HG03378 (cell line): ENCODE measurements at regions not wholly inside any gene's neighbourhood (a gene's known extent, or its start where the extent isn't known, plus 50 kb on each side); places are given as distances from the start of the nearest gene placed in this dataset.

Experiments used
- ATAC-seq: cut with Tn5 transposase; IDR thresholded peaks from one replicate; pipeline ENCODE4 v1.9.1; 2021; ENCODE audit warnings: mild to moderate bottlenecking, moderate library complexity; ENCODE audit not compliant: unreplicated experiment

GRCh38 chr2:173760553-173760952, 204.6 kb downstream of the SP3 start:
- no peak for ATAC-seq

DNA sequence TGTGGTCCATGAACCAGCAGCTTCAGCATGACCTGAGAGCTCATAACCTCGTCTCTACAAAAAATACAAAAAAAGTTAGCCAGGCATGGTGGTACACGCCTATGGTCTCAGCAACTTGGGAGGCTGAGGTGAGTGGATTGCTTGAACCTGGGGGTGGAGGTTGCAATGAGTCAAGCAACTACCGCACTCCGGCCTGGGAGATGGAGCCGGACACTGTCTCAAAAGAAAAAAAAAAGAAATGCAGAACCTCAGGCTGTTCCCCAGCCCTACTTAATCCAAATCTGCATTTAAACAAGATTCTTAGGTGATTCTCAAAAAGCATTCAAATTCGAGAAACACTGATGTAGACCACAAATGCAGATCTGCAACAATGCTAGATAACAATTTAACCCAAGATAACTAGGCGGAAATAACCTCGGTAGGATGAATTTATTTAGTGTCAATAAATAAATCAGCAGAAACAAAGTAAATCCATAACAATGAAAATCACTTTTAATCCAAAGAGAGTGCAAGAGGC, 203.5 kb downstream of the SP3 start:
- no peak for ATAC-seq

GRCh38 chr2:173762221-173762620, 203.0 kb downstream of the SP3 start:
- ATAC-seq, result no peak

DNA sequence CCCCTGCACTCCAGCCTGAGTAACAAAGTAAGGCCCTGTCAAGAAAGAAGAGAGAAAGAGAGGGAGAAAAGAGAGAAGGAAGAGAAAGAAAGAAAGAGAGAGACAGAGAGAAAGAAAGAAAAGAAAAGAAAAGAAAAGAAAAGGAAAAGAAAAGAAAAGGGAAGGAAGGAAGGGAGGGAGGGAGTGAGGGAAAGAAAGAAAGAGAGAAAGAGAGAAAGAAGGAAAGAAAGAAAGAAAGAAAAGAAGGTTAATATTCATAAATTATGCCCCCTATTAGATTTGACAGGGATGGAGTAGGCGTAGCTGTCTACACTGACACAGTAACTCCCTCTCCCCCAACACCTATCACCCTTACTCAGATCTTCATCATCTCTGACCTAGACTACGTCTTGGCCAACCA, 202.3 kb downstream of the SP3 start:
- ATAC-seq, result no peak

GRCh38 chr2:173763641-173764040, 201.5 kb downstream of the SP3 start:
- no peak for ATAC-seq

GRCh38 chr2:173764094-173764493, 201.1 kb downstream of the SP3 start:
- ATAC-seq, result no peak

DNA sequence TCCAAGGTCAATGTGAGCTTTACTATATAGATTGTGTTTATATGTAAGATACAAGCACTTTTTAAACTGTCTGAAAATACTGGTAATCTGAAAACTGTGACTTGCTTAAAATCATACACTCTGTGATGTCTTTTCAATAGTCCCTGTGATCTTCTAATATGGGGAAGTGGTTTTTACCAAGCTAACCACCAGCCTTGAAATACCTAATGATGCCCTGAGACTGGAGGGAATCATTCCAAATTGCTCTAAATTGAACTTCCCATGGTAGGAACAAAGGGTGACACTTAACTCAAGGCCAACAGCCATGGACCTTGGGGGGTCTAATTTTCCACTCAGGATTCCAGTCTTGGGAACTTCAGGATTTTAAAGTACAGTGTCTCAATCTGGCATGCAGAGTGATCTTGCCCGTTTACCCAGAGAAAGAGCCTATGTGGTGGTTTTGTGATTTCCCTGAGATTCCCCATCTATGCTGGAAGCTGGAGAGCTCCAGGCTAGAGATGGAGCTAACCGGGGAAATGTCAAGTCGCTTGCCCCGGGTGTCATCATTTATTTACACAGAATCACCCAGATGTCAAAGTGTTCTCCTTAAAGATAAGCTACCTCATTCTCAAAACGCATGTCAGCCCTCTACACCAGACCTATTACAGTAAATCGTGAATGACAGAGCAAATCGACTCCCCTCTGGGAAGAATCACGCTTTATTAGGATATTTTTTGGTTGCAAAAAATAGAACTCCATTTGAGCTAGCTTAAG, 198.5 kb downstream of the SP3 start:
- ATAC-seq, result no peak

DNA sequence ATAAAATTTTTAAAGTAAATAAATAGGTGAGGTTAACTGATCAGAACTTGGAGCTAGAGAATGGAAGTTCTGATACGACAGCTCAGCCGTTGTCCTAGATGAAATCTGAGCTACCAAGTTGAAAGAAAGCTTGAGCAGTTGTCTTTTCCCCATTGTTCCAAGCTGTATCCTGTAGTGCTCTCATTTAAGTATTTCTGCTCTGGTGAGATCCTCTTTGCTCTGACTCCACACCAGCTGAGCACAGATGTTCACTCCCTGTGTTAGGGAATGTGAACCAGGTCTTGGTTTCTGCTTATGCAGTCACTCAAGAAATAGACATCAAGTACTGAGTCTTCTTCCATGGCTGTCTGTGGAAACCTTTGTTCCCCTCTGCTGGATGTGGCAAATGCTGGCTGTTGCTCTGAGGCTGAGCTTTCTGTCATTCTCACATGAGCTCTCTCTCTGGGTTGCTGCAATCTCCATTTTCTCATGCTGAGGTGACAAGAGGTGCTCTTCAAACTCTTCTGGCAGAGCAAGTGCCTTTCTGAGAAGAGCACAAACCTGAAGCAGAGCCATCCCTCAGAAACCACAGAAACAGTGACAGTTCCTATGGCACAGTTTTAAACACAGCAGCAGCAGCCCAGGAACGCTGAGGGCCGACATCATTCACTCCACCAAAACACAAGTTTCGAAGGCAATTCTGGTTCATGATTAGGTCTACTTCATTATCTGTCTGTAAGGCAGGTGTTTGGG, 194.1 kb downstream of the SP3 start:
- ATAC-seq, result no peak

GRCh38 chr2:173772205-173772604, 193.0 kb downstream of the SP3 start:
- ATAC-seq, result no peak

DNA sequence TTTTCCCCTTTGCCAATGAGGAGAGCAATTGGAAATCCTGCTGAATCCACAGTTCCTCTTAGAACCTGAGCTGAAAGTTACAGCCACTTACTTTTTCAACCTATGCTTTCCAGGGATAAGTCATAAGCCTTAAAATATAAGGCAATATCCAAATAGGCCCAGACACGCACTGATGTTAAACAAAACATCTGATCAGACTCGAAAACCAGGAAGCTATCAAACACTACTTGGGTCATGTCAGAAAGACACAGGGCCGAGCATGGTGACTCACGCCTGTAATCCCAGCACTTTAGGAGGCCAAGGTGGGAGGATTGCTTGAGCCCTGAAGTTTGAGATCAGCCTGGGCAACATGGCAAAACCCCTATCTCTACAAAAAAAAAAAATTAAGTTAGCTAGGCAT, 192.1 kb downstream of the SP3 start:
- ATAC-seq, result no peak

GRCh38 chr2:173775440-173775839, 189.7 kb downstream of the SP3 start:
- no peak for ATAC-seq

- no peak for ATAC-seq
Observed at GRCh38 chr2:173782681-173783080, 182.5 kb downstream of the SP3 start.

DNA sequence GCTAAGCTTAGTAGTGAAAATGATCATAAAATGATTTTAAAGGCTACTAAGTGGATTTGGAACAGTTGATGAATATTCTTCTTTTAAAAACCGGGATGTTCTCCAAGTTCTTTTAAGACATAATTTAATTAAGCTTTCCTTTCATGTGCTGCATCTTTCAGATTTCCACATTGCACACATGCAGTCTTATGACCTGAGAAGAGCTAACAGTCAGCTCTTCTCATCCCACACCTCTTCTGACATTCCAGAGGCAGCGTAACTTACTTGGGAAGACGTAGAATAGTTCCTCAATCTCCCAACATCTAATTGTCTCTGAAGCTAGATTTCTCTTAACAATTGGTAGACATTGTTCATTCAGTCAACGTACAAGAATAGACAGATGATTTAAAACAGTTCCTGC, 181.8 kb downstream of the SP3 start:
- no peak for ATAC-seq

GRCh38 chr2:173785813-173786212, 179.4 kb downstream of the SP3 start:
- no peak for ATAC-seq

GRCh38 chr2:173791502-173791901, 173.7 kb downstream of the SP3 start:
- no peak for ATAC-seq

DNA sequence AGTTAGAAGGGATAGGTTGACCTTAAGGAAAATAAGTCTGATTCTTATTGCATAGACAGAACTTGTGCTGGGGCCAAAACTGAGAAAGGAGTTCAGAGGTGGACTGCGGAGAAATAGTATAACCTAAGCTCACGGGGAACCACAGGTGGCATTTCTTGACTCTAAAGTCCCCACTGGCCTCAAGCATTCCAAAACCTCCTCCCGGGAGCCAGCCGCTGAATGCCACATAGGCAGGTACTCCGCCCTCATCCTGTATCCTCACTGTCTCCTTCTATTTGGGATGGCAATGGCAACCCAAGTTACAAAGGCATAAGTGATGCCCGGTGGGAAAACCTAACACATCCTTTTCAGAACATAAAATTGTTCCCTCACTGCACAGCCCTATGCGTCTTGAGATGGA, 173.0 kb downstream of the SP3 start:
- ATAC-seq, result no peak

- no peak for ATAC-seq
Observed at GRCh38 chr2:173792741-173793140, 172.4 kb downstream of the SP3 start.

DNA sequence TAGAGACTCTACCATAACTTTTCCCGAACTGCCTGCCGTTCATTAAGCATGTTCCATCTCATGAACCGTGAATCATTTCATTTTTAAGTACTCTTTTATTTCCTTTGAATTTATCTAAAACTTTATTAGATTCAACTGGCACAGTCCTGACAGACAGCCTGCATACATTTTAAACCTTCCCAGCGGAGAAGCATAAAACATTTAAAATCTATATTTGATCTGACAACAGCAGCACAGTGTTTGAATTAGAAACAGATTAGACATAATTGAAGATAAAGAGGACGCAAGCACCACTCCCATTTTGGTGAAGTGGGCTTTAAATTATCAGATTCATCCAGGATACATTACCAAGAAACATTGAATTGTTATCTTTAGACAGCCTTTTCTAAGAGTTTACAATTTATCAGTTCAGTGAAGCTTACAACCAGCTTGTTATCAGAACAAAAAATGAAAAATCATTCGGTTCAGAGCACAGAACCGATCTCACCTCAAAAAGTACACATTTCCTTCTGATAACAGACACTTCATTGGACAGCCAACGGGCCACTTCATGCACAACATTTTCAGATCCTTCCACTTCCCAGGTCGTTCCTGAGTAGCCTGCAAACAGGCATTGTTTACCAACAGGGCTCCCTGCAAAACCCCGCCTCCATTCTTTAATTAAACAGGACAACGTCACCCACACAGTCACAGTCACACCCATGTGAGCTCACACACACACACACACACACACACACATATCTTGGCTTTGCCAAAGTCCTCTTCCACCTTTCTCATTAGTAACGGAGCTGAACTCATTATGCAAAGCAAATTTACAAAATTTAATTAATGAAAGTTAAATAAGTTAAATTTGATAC, 171.2 kb downstream of the SP3 start:
- no peak for ATAC-seq

DNA sequence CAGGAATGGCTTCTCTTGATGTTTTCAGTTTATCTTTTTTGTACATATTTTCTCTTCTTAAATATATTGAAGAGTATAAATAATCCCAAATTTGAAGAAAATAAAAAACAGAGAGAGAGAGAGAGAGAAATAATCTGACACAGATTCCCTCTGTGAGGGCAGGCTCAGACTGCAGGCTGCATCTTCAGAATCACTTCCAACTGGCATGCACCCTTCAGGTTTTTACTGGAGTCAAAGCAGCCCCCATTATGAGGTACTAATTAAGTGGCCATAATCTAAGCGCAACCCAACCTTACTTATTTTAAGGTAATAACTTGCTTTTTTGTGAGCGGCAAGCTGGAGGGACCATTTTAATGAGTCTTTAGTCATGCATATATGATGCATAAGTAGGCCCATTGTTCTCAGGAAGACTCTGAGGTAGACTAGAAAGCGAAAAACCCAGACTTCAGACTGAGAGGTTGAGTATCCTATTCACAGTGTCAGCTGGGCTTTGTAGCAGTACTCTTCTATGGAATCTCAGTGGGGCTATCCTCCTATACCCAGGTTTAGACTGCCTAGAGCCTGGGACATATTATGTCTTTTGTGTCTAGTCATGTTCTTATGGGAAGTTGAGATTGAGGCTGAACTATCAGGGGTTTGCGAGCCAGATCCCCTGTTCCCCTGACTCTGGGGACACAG, 167.4 kb downstream of the SP3 start:
- no peak for ATAC-seq

DNA sequence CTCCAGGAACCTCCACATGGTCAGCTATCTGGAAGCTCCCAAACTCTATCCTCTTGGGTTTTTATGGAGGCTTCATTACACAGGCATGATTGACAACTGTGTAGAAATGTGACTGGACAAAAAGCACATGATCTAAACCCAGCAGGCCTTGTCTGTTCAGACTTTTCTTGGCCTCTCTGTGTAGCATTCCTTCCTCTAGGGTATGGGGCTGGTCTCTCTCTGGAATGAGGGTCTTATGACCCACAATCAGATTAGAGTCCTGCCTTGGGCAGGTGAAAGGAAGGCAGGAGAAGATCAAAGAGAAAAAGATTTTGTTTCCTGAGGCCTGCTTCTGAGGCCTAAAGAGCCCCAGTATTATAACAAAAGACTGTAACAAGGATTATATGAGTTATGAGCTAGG, 162.7 kb downstream of the SP3 start:
- ATAC-seq, result no peak

DNA sequence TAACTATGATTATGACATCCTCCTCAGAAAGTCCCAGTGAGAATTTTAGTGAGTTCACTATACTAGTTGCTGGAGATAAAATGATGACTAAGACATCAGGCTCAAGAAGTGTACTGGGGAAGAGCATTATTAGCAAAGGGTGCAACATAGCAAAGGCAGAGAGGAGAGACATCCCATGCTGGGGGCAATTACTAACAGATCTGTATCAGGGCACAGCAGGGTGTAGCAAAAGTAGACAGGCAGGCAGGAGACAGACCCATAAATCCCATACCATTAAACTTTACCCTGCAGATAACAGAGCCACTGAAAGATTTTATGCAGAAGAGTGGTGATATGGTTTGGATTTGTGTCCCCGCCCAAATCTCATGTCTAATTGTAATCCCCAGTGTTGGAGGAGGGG, 161.7 kb downstream of the SP3 start:
- ATAC-seq, result no peak
